Endometrium (tissue), 2 donors: ENCODE measurements at regions not wholly inside any gene's neighbourhood (a gene's known extent, or its start where the extent isn't known, plus 50 kb on each side); places are given as distances from the start of the nearest gene placed in this dataset.

Experiments used
- FAIRE-seq: peaks from 2 replicates; lab custom pipeline; 2012; peaks lifted over from hg19 to GRCh38; lab: Jason Lieb, UNC
- donor health status: control.
- donor health status: control.

- no peak for FAIRE-seq
Observed at GRCh38 chr2:14348247-14348646, 284.3 kb upstream of the LRATD1 start.

GRCh38 chr2:14350856-14351255 lies 281.7 kb upstream of the LRATD1 start:
- FAIRE-seq = no peak

- FAIRE-seq = no peak
Observed at GRCh38 chr2:14352067-14352466, 280.4 kb upstream of the LRATD1 start.

GRCh38 chr2:14354231-14354630 lies 278.3 kb upstream of the LRATD1 start:
- FAIRE-seq = no peak

- no peak for FAIRE-seq
Observed at GRCh38 chr2:14355102-14355501, 277.4 kb upstream of the LRATD1 start.

GRCh38 chr2:14358339-14358738 lies 274.2 kb upstream of the LRATD1 start:
- FAIRE-seq = no peak

GRCh38 chr2:14358774-14359173 lies 273.7 kb upstream of the LRATD1 start:
- FAIRE-seq = no peak

- no peak for FAIRE-seq
Observed at GRCh38 chr2:14363137-14363536, 269.4 kb upstream of the LRATD1 start.

GRCh38 chr2:14363976-14364375 lies 268.5 kb upstream of the LRATD1 start:
- FAIRE-seq = no peak

GRCh38 chr2:14364471-14364870 lies 268.0 kb upstream of the LRATD1 start:
- FAIRE-seq = no peak

- no peak for FAIRE-seq
Observed at GRCh38 chr2:14385043-14385442, 247.5 kb upstream of the LRATD1 start.

GRCh38 chr2:14387332-14387731 lies 245.2 kb upstream of the LRATD1 start:
- FAIRE-seq = no peak

- no peak for FAIRE-seq
Observed at GRCh38 chr2:14388724-14389123, 243.8 kb upstream of the LRATD1 start.

GRCh38 chr2:14396533-14397083 lies 235.9 kb upstream of the LRATD1 start:
- no peak for FAIRE-seq

GRCh38 chr2:14398641-14399040 lies 233.9 kb upstream of the LRATD1 start:
- FAIRE-seq = no peak

GRCh38 chr2:14401873-14402272 lies 230.6 kb upstream of the LRATD1 start:
- FAIRE-seq = no peak

- no peak for FAIRE-seq
Observed at GRCh38 chr2:14408695-14409094, 223.8 kb upstream of the LRATD1 start.

GRCh38 chr2:14417551-14417950 lies 215.0 kb upstream of the LRATD1 start:
- no peak for FAIRE-seq

GRCh38 chr2:14418115-14418514 lies 214.4 kb upstream of the LRATD1 start:
- no peak for FAIRE-seq

GRCh38 chr2:14420851-14421250 lies 211.7 kb upstream of the LRATD1 start:
- FAIRE-seq = no peak

GRCh38 chr2:14422426-14422825 lies 210.1 kb upstream of the LRATD1 start:
- FAIRE-seq = no peak

- no peak for FAIRE-seq
Observed at GRCh38 chr2:14423145-14423906, 209.2 kb upstream of the LRATD1 start.

GRCh38 chr2:14424478-14425390 lies 207.8 kb upstream of the LRATD1 start:
- FAIRE-seq = no peak
